CD4-positive, alpha-beta memory T cell (primary cell): ENCODE measurements at regions not wholly inside any gene's neighbourhood (a gene's known extent, or its start where the extent isn't known, plus 50 kb on each side); places are given as distances from the start of the nearest gene placed in this dataset.

Experiments used
- CTCF ChIA-PET: fragments of 350-600 bp; sonication (Branson Sonifier 250); formaldehyde crosslinking; loops from one replicate; lab custom pipeline; 2021; ENCODE audit warnings: inconsistent platforms; ENCODE audit not compliant: partially characterized antibody; lab: Charles Lee
- POLR2A ChIA-PET: fragments of 350-600 bp; sonication (Branson Sonifier 250); formaldehyde crosslinking; loops from one replicate; lab custom pipeline; 2021; ENCODE audit not compliant: partially characterized antibody; lab: Charles Lee
- DNase-seq, 5 donors: peaks; one replicate each; pipeline versions ENCODE4 v3.0.0 to v3.0.0-alpha.2; 2020 to 2022; ENCODE audit warnings: mixed read lengths in 1 of 5
- H3K27ac ChIP-seq: one replicate; pipeline ENCODE4 v1.7.0; 2013; ENCODE audit warnings: low read depth, low read length
- H3K27me3 ChIP-seq: 2 replicates; pipeline ENCODE4 v1.7.0; 2013; ENCODE audit warnings: mild to moderate bottlenecking, low read length, moderate library complexity; ENCODE audit not compliant: insufficient read depth
- H3K36me3 ChIP-seq: 2 replicates; pipeline ENCODE4 v1.7.0; 2013; ENCODE audit warnings: mild to moderate bottlenecking, low read length, moderate library complexity; ENCODE audit not compliant: insufficient read depth
- H3K4me1 ChIP-seq: 2 replicates; pipeline ENCODE4 v1.7.0; 2013; ENCODE audit warnings: mild to moderate bottlenecking, low read length, moderate library complexity; ENCODE audit not compliant: insufficient read depth
- H3K4me3 ChIP-seq, 2 donors: one replicate each; pipeline ENCODE4 v1.7.0; 2013; ENCODE audit warnings: low read length in 2 of 2, mild to moderate bottlenecking in 1 of 2
- H3K9me3 ChIP-seq, 2 donors: one replicate each; pipeline ENCODE4 v1.7.0; 2013; ENCODE audit warnings: low read length in 2 of 2, control low read depth in 1 of 2; ENCODE audit not compliant: control insufficient read depth in 1 of 2
- H3K27ac Mint-ChIP-seq, 7 donors: one replicate each; pipeline ENCODE4 v1.8.0; 2020 to 2021; ENCODE audit warnings: mixed read lengths in 7 of 7, mild to moderate bottlenecking in 6 of 7, inconsistent platforms in 3 of 7, moderate library complexity in 3 of 7
- H3K27me3 Mint-ChIP-seq, 2 donors: one replicate each; pipeline ENCODE4 v1.8.0; 2020 to 2021; ENCODE audit warnings: mixed read lengths in 2 of 2
- H3K36me3 Mint-ChIP-seq, 2 donors: one replicate each; pipeline ENCODE4 v1.8.0; 2020 to 2021; ENCODE audit warnings: mixed read lengths in 2 of 2, inconsistent platforms in 1 of 2, mild to moderate bottlenecking in 1 of 2
- H3K4me1 Mint-ChIP-seq, 4 donors: one replicate each; pipeline ENCODE4 v1.8.0; 2020 to 2021; ENCODE audit warnings: mixed read lengths in 4 of 4, mild to moderate bottlenecking in 1 of 4
- H3K4me3 Mint-ChIP-seq, 8 donors: one replicate each; pipeline ENCODE4 v1.8.0; 2020 to 2021; ENCODE audit warnings: mixed read lengths in 8 of 8, mild to moderate bottlenecking in 7 of 8, moderate library complexity in 6 of 8, inconsistent platforms in 3 of 8
- H3K9me3 Mint-ChIP-seq, 8 donors: one replicate each; pipeline ENCODE4 v1.8.0; 2020 to 2021; ENCODE audit warnings: mixed read lengths in 8 of 8, mild to moderate bottlenecking in 5 of 8, inconsistent platforms in 3 of 8, moderate library complexity in 1 of 8
- intact Hi-C: fragments of 100-400 bp; cut with micrococcal nuclease; formaldehyde crosslinking; loops from one replicate; pipeline ENCODE4 v1.15.1; 2023

GRCh38 chr5:116844015-116844414, 269.4 kb upstream of the SEMA6A start:
- no peaks in the 10 kb centered on the region for H3K36me3 ChIP-seq
- peaks cover 0 to 4% (median 2%) of the 10 kb centered on the region in 8 donors for H3K9me3 Mint-ChIP-seq
- no peaks in the 10 kb centered on the region for H3K4me1 Mint-ChIP-seq
- H3K27ac ChIP-seq, result no peak overlapping the region
- no peak overlapping the region for H3K27ac Mint-ChIP-seq
- no peaks in the 10 kb centered on the region for H3K27me3 Mint-ChIP-seq
- CTCF ChIA-PET, result no interaction called here
- no peaks in the 10 kb centered on the region for H3K9me3 ChIP-seq
- no peaks in the 10 kb centered on the region for H3K4me1 ChIP-seq
- DNase-seq, result no peak
- no peak overlapping the region for H3K4me3 ChIP-seq
- H3K4me3 Mint-ChIP-seq, result no peak overlapping the region
- POLR2A ChIA-PET, result no interaction called here
- no peaks in the 10 kb centered on the region for H3K27me3 ChIP-seq
- intact Hi-C loops, result no loop called here
- H3K36me3 Mint-ChIP-seq, result no peaks in the 10 kb centered on the region

GRCh38 chr5:116842514-116842961, 267.9 kb upstream of the SEMA6A start:
- ChIA-PET POLR2A (no interaction called here), CTCF (no interaction called here)
- no peak for DNase-seq
- Mint-ChIP-seq H3K9me3 (peaks cover 0 to 4% (median under 1%) of the 10 kb centered on the region in 8 donors), H3K36me3 (no peaks in the 10 kb centered on the region), H3K27ac (no peak overlapping the region), H3K27me3 (no peaks in the 10 kb centered on the region), H3K4me3 (no peak overlapping the region), H3K4me1 (no peaks in the 10 kb centered on the region)
- H3K4me3 ChIP-seq, result no peak overlapping the region
- H3K27ac ChIP-seq, result no peak overlapping the region
- intact Hi-C loops, result no loop called here
- H3K27me3 ChIP-seq, result no peaks in the 10 kb centered on the region
- H3K4me1 ChIP-seq, result no peaks in the 10 kb centered on the region
- H3K36me3 ChIP-seq, result no peaks in the 10 kb centered on the region
- H3K9me3 ChIP-seq, result no peaks in the 10 kb centered on the region

GRCh38 chr5:116841734-116842133, 267.1 kb upstream of the SEMA6A start:
- H3K4me1 Mint-ChIP-seq, result no peaks in the 10 kb centered on the region
- POLR2A ChIA-PET, result no interaction called here
- intact Hi-C loops, result no loop called here
- no peak for DNase-seq
- H3K27ac Mint-ChIP-seq, result no peak overlapping the region
- no peak overlapping the region for H3K4me3 ChIP-seq
- CTCF ChIA-PET, result no interaction called here
- H3K9me3 Mint-ChIP-seq, result peaks cover 0 to 4% (median under 1%) of the 10 kb centered on the region in 8 donors
- H3K4me3 Mint-ChIP-seq, result no peak overlapping the region
- no peaks in the 10 kb centered on the region for H3K9me3 ChIP-seq
- H3K27ac ChIP-seq, result no peak overlapping the region
- H3K4me1 ChIP-seq, result no peaks in the 10 kb centered on the region
- H3K36me3 Mint-ChIP-seq, result no peaks in the 10 kb centered on the region
- no peaks in the 10 kb centered on the region for H3K36me3 ChIP-seq
- H3K27me3 ChIP-seq, result no peaks in the 10 kb centered on the region
- no peaks in the 10 kb centered on the region for H3K27me3 Mint-ChIP-seq

- Histone ChIP-seq H3K9me3 (no peaks in the 10 kb centered on the region), H3K4me3 (no peak overlapping the region), H3K36me3 (no peaks in the 10 kb centered on the region), H3K4me1 (no peaks in the 10 kb centered on the region), H3K27ac (no peak overlapping the region), H3K27me3 (no peaks in the 10 kb centered on the region)
- H3K4me1 Mint-ChIP-seq, result no peaks in the 10 kb centered on the region
- H3K36me3 Mint-ChIP-seq, result no peaks in the 10 kb centered on the region
- no peaks in the 10 kb centered on the region for H3K27me3 Mint-ChIP-seq
- H3K9me3 Mint-ChIP-seq, result no peaks in the 10 kb centered on the region
- intact Hi-C loops, result no loop called here
- ChIA-PET POLR2A (no interaction called here), CTCF (no interaction called here)
- no peak for DNase-seq
- no peak overlapping the region for H3K27ac Mint-ChIP-seq
- no peak overlapping the region for H3K4me3 Mint-ChIP-seq
Observed at GRCh38 chr5:116838011-116838536, 263.5 kb upstream of the SEMA6A start.

GRCh38 chr5:116834796-116835515, 260.3 kb upstream of the SEMA6A start:
- Mint-ChIP-seq H3K9me3 (no peaks in the 10 kb centered on the region), H3K4me3 (no peak overlapping the region), H3K27me3 (no peaks in the 10 kb centered on the region), H3K4me1 (no peaks in the 10 kb centered on the region), H3K27ac (no peak overlapping the region), H3K36me3 (no peaks in the 10 kb centered on the region)
- Histone ChIP-seq H3K9me3 (no peaks in the 10 kb centered on the region), H3K4me3 (no peak overlapping the region), H3K27ac (no peak overlapping the region), H3K36me3 (no peaks in the 10 kb centered on the region), H3K4me1 (no peaks in the 10 kb centered on the region), H3K27me3 (no peaks in the 10 kb centered on the region)
- DNase-seq, result no peak
- CTCF ChIA-PET, result interaction anchor here (1.0 kb wide), 1 partner anchor 11 kb away, joined by 3 read pairs; no protein-coding TSS in a partner anchor
- intact Hi-C loops, result no loop called here
- POLR2A ChIA-PET, result no interaction called here

- POLR2A ChIA-PET, result no interaction called here
Observed at GRCh38 chr5:116830079-116830478, 255.5 kb upstream of the SEMA6A start.

GRCh38 chr5:116827078-116827477, 252.5 kb upstream of the SEMA6A start:
- H3K9me3 ChIP-seq, result no peaks in the 10 kb centered on the region
- peaks cover 0 to 5% (median 0%) of the 10 kb centered on the region in 8 donors for H3K9me3 Mint-ChIP-seq
- DNase-seq, result no peak
- H3K4me1 Mint-ChIP-seq, result no peaks in the 10 kb centered on the region
- H3K27ac Mint-ChIP-seq, result no peak overlapping the region
- no peaks in the 10 kb centered on the region for H3K36me3 Mint-ChIP-seq
- H3K4me1 ChIP-seq, result no peaks in the 10 kb centered on the region
- H3K36me3 ChIP-seq, result no peaks in the 10 kb centered on the region
- no peak overlapping the region for H3K4me3 ChIP-seq
- ChIA-PET POLR2A (no interaction called here), CTCF (no interaction called here)
- intact Hi-C loops, result no loop called here
- no peak overlapping the region for H3K27ac ChIP-seq
- H3K27me3 Mint-ChIP-seq, result no peaks in the 10 kb centered on the region
- H3K4me3 Mint-ChIP-seq, result no peak overlapping the region
- no peaks in the 10 kb centered on the region for H3K27me3 ChIP-seq

More at GRCh38 chr5:116830079-116830478, 255.5 kb upstream of the SEMA6A start:
- intact Hi-C loops, result no loop called here
- Histone ChIP-seq H3K27me3 (no peaks in the 10 kb centered on the region), H3K36me3 (no peaks in the 10 kb centered on the region), H3K27ac (no peak overlapping the region), H3K4me1 (no peaks in the 10 kb centered on the region), H3K4me3 (no peak overlapping the region), H3K9me3 (no peaks in the 10 kb centered on the region)
- H3K27ac Mint-ChIP-seq, result no peak overlapping the region
- CTCF ChIA-PET, result no interaction called here
- no peak for DNase-seq
- H3K27me3 Mint-ChIP-seq, result no peaks in the 10 kb centered on the region
- no peaks in the 10 kb centered on the region for H3K4me1 Mint-ChIP-seq
- no peaks in the 10 kb centered on the region for H3K36me3 Mint-ChIP-seq
- no peak overlapping the region for H3K4me3 Mint-ChIP-seq
- no peaks in the 10 kb centered on the region for H3K9me3 Mint-ChIP-seq
